HepG2 (cell line): ENCODE measurements at regions not wholly inside any gene's neighbourhood (a gene's known extent, or its start where the extent isn't known, plus 50 kb on each side); places are given as distances from the start of the nearest gene placed in this dataset.
A peak's percentile ranks its signal among the peaks of the same experiment; 100 is the strongest.

Source experiments
- CEBPG ChIP-seq: IDR thresholded peaks from 2 replicates; pipeline ENCODE4 v1.6.1; 2016
- HMGA1 ChIP-seq: sonication (generic); formaldehyde crosslinking; conservative IDR thresholded peaks from 2 replicates; pipeline ENCODE4 v1.4.0; 2020; ENCODE audit warnings: missing genetic modification reagents
- HNRNPUL1 ChIP-seq: fragments of 200-400 bp; formaldehyde crosslinking; IDR thresholded peaks from 2 replicates; pipeline ENCODE4 v1.6.1; 2017; ENCODE audit warnings: low read depth, mild to moderate bottlenecking, low read length, moderate library complexity
- LCORL ChIP-seq, 2 experiments: fragments of 450-650 bp in 1 of 2; sonication (generic) in 1 of 2; formaldehyde crosslinking in 1 of 2; IDR thresholded peaks; 2 replicates each; pipeline versions ENCODE4 v1.5.0 to v1.6.1; 2017 to 2020; ENCODE audit warnings: antibody characterized with exemption in 1 of 2, missing genetic modification reagents in 1 of 2
- MYNN ChIP-seq: sonication (generic); formaldehyde crosslinking; IDR thresholded peaks from 2 replicates; pipeline ENCODE4 v1.4.0; 2020; ENCODE audit warnings: mild to moderate bottlenecking, low read depth, missing genetic modification reagents
- PAWR ChIP-seq: sonication (generic); formaldehyde crosslinking; IDR thresholded peaks from 2 replicates; pipeline ENCODE4 v1.4.0; 2020; ENCODE audit warnings: missing genetic modification reagents, mild to moderate bottlenecking, borderline replicate concordance
- PAX8 ChIP-seq: sonication (generic); formaldehyde crosslinking; IDR thresholded peaks from 2 replicates; pipeline ENCODE4 v1.8.0; 2022; ENCODE audit warnings: mild to moderate bottlenecking, missing genetic modification reagents, borderline replicate concordance
- RAD21 ChIP-seq: fragments of 450-650 bp; formaldehyde crosslinking; IDR thresholded peaks from 2 replicates; pipeline ENCODE4 v1.5.0; 2020; ENCODE audit warnings: mild to moderate bottlenecking
- TEAD3 ChIP-seq: optimal IDR thresholded peaks from 2 replicates; pipeline ENCODE3; 2016; ENCODE audit warnings: borderline replicate concordance
- ZBTB4 ChIP-seq: sonication (generic); formaldehyde crosslinking; IDR thresholded peaks from 2 replicates; pipeline ENCODE4 v1.4.0; 2020; ENCODE audit warnings: missing genetic modification reagents, mild to moderate bottlenecking, borderline replicate concordance
- ZGPAT ChIP-seq: IDR thresholded peaks from 2 replicates; pipeline ENCODE4 v1.6.1; 2016; ENCODE audit warnings: mild to moderate bottlenecking
- ZNF468 ChIP-seq: sonication (generic); formaldehyde crosslinking; IDR thresholded peaks from 2 replicates; pipeline ENCODE4 v1.8.0; 2022; ENCODE audit warnings: mild to moderate bottlenecking, moderate library complexity, missing genetic modification reagents
- ZNF674 ChIP-seq: sonication (generic); formaldehyde crosslinking; IDR thresholded peaks from 2 replicates; pipeline ENCODE4 v1.5.0; 2020; ENCODE audit warnings: low read depth, mild to moderate bottlenecking, missing genetic modification reagents
- ZNF720 ChIP-seq: sonication (generic); formaldehyde crosslinking; IDR thresholded peaks from 2 replicates; pipeline ENCODE4 v1.4.0; 2020; ENCODE audit warnings: missing genetic modification reagents
- ZNF75D ChIP-seq: sonication (generic); formaldehyde crosslinking; IDR thresholded peaks from 2 replicates; pipeline ENCODE4 v1.8.1; 2023; ENCODE audit warnings: missing genetic modification reagents, mild to moderate bottlenecking, borderline replicate concordance
- ZSCAN25 ChIP-seq: sonication (generic); formaldehyde crosslinking; IDR thresholded peaks from 2 replicates; pipeline ENCODE4 v1.8.0; 2022; ENCODE audit warnings: mild to moderate bottlenecking, missing genetic modification reagents
- TF ChIP-seq, protein P1 (sequence below): sonication (generic); formaldehyde crosslinking; IDR thresholded peaks from 2 replicates; pipeline ENCODE4 v1.4.0; 2020; ENCODE audit warnings: missing genetic modification reagents
- TF ChIP-seq, protein P2 (sequence below): sonication (generic); formaldehyde crosslinking; IDR thresholded peaks from 2 replicates; pipeline ENCODE4 v1.5.1; 2020; ENCODE audit warnings: missing genetic modification reagents, mild to moderate bottlenecking, borderline replicate concordance

DNA sequence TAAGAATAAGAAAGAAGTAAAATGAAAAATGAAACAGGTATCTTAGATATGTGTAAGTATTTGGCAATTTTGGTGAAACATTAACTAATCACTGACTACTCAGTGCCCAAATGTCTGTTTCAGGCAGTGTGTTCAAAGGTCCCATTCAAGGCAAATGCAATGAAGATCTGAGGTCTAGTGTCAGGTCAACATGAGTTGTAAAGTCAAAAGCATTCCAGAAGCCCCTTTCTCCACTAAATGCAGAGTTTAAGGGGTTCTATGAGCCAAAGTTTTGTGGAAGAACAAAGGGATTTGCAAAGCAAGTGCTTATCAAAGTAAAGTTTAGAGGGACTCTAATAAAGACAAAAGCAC, 71.0 kb upstream of the GPBP1 start (continued):
- TF ChIP-seq, protein P1, sequence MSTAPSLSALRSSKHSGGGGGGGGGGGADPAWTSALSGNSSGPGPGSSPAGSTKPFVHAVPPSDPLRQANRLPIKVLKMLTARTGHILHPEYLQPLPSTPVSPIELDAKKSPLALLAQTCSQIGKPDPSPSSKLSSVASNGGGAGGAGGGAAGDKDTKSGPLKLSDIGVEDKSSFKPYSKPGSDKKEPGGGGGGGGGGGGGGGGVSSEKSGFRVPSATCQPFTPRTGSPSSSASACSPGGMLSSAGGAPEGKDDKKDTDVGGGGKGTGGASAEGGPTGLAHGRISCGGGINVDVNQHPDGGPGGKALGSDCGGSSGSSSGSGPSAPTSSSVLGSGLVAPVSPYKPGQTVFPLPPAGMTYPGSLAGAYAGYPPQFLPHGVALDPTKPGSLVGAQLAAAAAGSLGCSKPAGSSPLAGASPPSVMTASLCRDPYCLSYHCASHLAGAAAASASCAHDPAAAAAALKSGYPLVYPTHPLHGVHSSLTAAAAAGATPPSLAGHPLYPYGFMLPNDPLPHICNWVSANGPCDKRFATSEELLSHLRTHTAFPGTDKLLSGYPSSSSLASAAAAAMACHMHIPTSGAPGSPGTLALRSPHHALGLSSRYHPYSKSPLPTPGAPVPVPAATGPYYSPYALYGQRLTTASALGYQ (CRISPR knock-in tag), result peak; percentile 19; the same call in 1 of the 2 replicates
- TF ChIP-seq PAWR, result no peak
- no peak for TF ChIP-seq HMGA1
- TF ChIP-seq LCORL (IDR thresholded peaks at IDR 0.05), result peak; percentile 56; the same call in 1 of the 2 replicates
- no peak; the same call in 1 of the 2 replicates for TF ChIP-seq LCORL (CRISPR knock-in tag; IDR thresholded peaks at IDR 0.05)
- no peak for TF ChIP-seq ZSCAN25 (CRISPR knock-in tag)
- TF ChIP-seq ZNF674 (CRISPR knock-in tag), result no peak
- TF ChIP-seq HNRNPUL1, result peak; percentile 38; the same call in 1 of the 2 replicates
- no peak for TF ChIP-seq RAD21 (CRISPR knock-in tag)
- no peak for TF ChIP-seq ZNF75D
- no peak for TF ChIP-seq ZBTB4
- TF ChIP-seq TEAD3 (CRISPR knock-in tag), result peak; percentile 84
- TF ChIP-seq, protein P2, sequence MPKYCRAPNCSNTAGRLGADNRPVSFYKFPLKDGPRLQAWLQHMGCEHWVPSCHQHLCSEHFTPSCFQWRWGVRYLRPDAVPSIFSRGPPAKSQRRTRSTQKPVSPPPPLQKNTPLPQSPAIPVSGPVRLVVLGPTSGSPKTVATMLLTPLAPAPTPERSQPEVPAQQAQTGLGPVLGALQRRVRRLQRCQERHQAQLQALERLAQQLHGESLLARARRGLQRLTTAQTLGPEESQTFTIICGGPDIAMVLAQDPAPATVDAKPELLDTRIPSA (CRISPR knock-in tag), result no peak
- no peak; the same call in 1 of the 2 replicates for TF ChIP-seq ZGPAT
- peak; percentile 86 for TF ChIP-seq CEBPG (CRISPR knock-in tag)
- TF ChIP-seq ZNF468 (CRISPR knock-in tag), result no peak
- TF ChIP-seq PAX8 (CRISPR knock-in tag), result no peak
- no peak for TF ChIP-seq ZNF720 (CRISPR knock-in tag)
- no peak for TF ChIP-seq MYNN (CRISPR knock-in tag)
